H9 (cell line): ENCODE measurements at regions not wholly inside any gene's neighbourhood (a gene's known extent, or its start where the extent isn't known, plus 50 kb on each side); places are given as distances from the start of the nearest gene placed in this dataset.

Experiments used
- DNase-seq: peaks from one replicate; pipeline ENCODE4 v3.0.0-alpha.2; 2017
- H2AFZ ChIP-seq: one replicate; pipeline ENCODE4 v1.6.1; 2013; ENCODE audit warnings: mild to moderate bottlenecking, low read length, control low read depth, moderate library complexity
- H2AK5ac ChIP-seq: 2 replicates; pipeline ENCODE4 v1.6.1; 2013; ENCODE audit warnings: low read length, control low read depth, mixed read lengths; ENCODE audit not compliant: insufficient read length
- H2BK120ac ChIP-seq: one replicate; pipeline ENCODE4 v1.6.1; 2013; ENCODE audit warnings: low read depth, mild to moderate bottlenecking, low read length, control low read depth, inconsistent platforms; ENCODE audit not compliant: poor library complexity, severe bottlenecking
- H2BK12ac ChIP-seq: 2 replicates; pipeline ENCODE4 v1.6.1; 2013; ENCODE audit warnings: low read length, control low read depth, mixed read lengths, low read depth; ENCODE audit not compliant: insufficient read length
- H2BK15ac ChIP-seq: 2 replicates; pipeline ENCODE4 v1.6.1; 2013; ENCODE audit warnings: low read depth, low read length, control low read depth
- H2BK20ac ChIP-seq: one replicate; pipeline ENCODE4 v1.6.1; 2013; ENCODE audit warnings: low read depth, mild to moderate bottlenecking, low read length, control low read depth, inconsistent platforms; ENCODE audit not compliant: poor library complexity, severe bottlenecking
- H2BK5ac ChIP-seq: 2 replicates; pipeline ENCODE4 v1.6.1; 2013; ENCODE audit warnings: low read length, control low read depth, mixed read lengths; ENCODE audit not compliant: insufficient read length
- H3K14ac ChIP-seq: 2 replicates; pipeline ENCODE4 v1.6.1; 2013; ENCODE audit warnings: low read length, control low read depth; ENCODE audit not compliant: insufficient read depth
- H3K18ac ChIP-seq: 2 replicates; pipeline ENCODE4 v1.6.1; 2013; ENCODE audit warnings: low read depth, mild to moderate bottlenecking, mixed read lengths, low read length, control low read depth; ENCODE audit not compliant: insufficient read length
- H3K23ac ChIP-seq: 2 replicates; pipeline ENCODE4 v1.6.1; 2013; ENCODE audit warnings: low read length, control low read depth, mixed read lengths, low read depth; ENCODE audit not compliant: insufficient read length
- H3K23me2 ChIP-seq: 2 replicates; pipeline ENCODE4 v1.6.1; 2013; ENCODE audit warnings: low read depth, mild to moderate bottlenecking, mixed read lengths, low read length, control low read depth; ENCODE audit not compliant: insufficient read length, poor library complexity, severe bottlenecking
- H3K27ac ChIP-seq: 2 replicates; pipeline ENCODE4 v1.5.1; 2013; ENCODE audit warnings: low read length, control low read depth, mixed read lengths, low read depth; ENCODE audit not compliant: insufficient read length
- H3K27me3 ChIP-seq: 2 replicates; pipeline ENCODE4 v1.6.1; 2013; ENCODE audit warnings: low read length, control low read depth, inconsistent platforms; ENCODE audit not compliant: insufficient read depth
- H3K4ac ChIP-seq: 2 replicates; pipeline ENCODE4 v1.6.1; 2013; ENCODE audit warnings: low read depth, mild to moderate bottlenecking, control low read depth, inconsistent platforms, low read length, moderate library complexity
- H3K4me1 ChIP-seq: 2 replicates; pipeline ENCODE4 v1.6.1; 2013; ENCODE audit warnings: low read length, control low read depth, inconsistent platforms; ENCODE audit not compliant: insufficient read depth
- H3K4me2 ChIP-seq: 2 replicates; pipeline ENCODE4 v1.6.1; 2013; ENCODE audit warnings: low read length, control low read depth, mixed read lengths; ENCODE audit not compliant: insufficient read length, insufficient read depth
- H3K56ac ChIP-seq: 2 replicates; pipeline ENCODE4 v1.6.1; 2013; ENCODE audit warnings: low read depth, mild to moderate bottlenecking, mixed read lengths, low read length, control low read depth; ENCODE audit not compliant: insufficient read length
- H3K79me1 ChIP-seq: 2 replicates; pipeline ENCODE4 v1.6.1; 2013; ENCODE audit warnings: low read depth, mild to moderate bottlenecking, moderate library complexity, low read length, control low read depth, inconsistent platforms; ENCODE audit not compliant: insufficient read depth, poor library complexity, severe bottlenecking
- H3K79me2 ChIP-seq: 2 replicates; pipeline ENCODE4 v1.6.1; 2013; ENCODE audit warnings: low read length, control low read depth, inconsistent platforms; ENCODE audit not compliant: insufficient read depth
- H3K9ac ChIP-seq: 2 replicates; pipeline ENCODE4 v1.6.1; 2013; ENCODE audit warnings: low read length, control low read depth, mixed read lengths; ENCODE audit not compliant: insufficient read length; ENCODE audit errors: extremely low read depth
- H3K9me3 ChIP-seq: one replicate; pipeline ENCODE4 v1.6.1; 2013; ENCODE audit warnings: low read depth, low read length, inconsistent platforms; ENCODE audit not compliant: control insufficient read depth
- H3T11ph ChIP-seq: one replicate; pipeline ENCODE4 v1.6.1; 2013; ENCODE audit warnings: mild to moderate bottlenecking, low read length, control low read depth, inconsistent platforms
- H4K20me1 ChIP-seq: one replicate; pipeline ENCODE4 v1.6.1; 2013; ENCODE audit not compliant: control insufficient read depth, insufficient read length, insufficient read depth
- H4K5ac ChIP-seq: 2 replicates; pipeline ENCODE4 v1.6.1; 2013; ENCODE audit warnings: low read depth, mild to moderate bottlenecking, mixed read lengths, low read length, control low read depth; ENCODE audit not compliant: insufficient read length
- H4K8ac ChIP-seq: replicated peaks from 2 replicates; pipeline ENCODE4 v1.6.1; 2013; ENCODE audit warnings: low read length, control low read depth, mixed read lengths, low read depth; ENCODE audit not compliant: insufficient read length
- H4K91ac ChIP-seq: 2 replicates; pipeline ENCODE4 v1.6.1; 2013; ENCODE audit warnings: low read depth, mild to moderate bottlenecking, moderate library complexity, mixed read lengths, low read length, control low read depth; ENCODE audit not compliant: insufficient read length
- H3K27ac Mint-ChIP-seq, 3 experiments: 2 replicates in 2 of 3; 3 replicates in 1 of 3; pipeline ENCODE4 v1.8.0; 2020 to 2021; ENCODE audit warnings: mixed read lengths in 3 of 3, mild to moderate bottlenecking in 1 of 3, moderate library complexity in 1 of 3
- H3K27me3 Mint-ChIP-seq: 2 replicates; pipeline ENCODE4 v1.8.0; 2021; ENCODE audit warnings: low read depth, mild to moderate bottlenecking, moderate library complexity, mixed read lengths
- H3K36me3 Mint-ChIP-seq, 3 experiments: 2 replicates in 2 of 3; 3 replicates in 1 of 3; pipeline ENCODE4 v1.8.0; 2020 to 2021; ENCODE audit warnings: low read depth in 3 of 3, mixed read lengths in 3 of 3; ENCODE audit not compliant: insufficient read depth in 1 of 3
- H3K4me1 Mint-ChIP-seq, 2 experiments: 2 replicates each; pipeline ENCODE4 v1.8.0; 2020; ENCODE audit warnings: mixed read lengths in 2 of 2
- H3K4me3 Mint-ChIP-seq, 2 experiments: 2 replicates in 1 of 2; 3 replicates in 1 of 2; pipeline ENCODE4 v1.8.0; 2020 to 2021; ENCODE audit warnings: mild to moderate bottlenecking in 2 of 2, mixed read lengths in 2 of 2, moderate library complexity in 1 of 2
- H3K9me3 Mint-ChIP-seq, 2 experiments: 2 replicates in 1 of 2; 3 replicates in 1 of 2; pipeline ENCODE4 v1.8.0; 2020; ENCODE audit warnings: mild to moderate bottlenecking in 2 of 2, mixed read lengths in 2 of 2, moderate library complexity in 1 of 2
- CTCF ChIP-seq: fragments of 200-600 bp; sonication (generic); conservative IDR thresholded peaks from 3 replicates; pipeline ENCODE4 v1.8.0; 2021; ENCODE audit warnings: antibody characterized with exemption, mild to moderate bottlenecking
- WGBS: extraction: QIAGEN DNeasy Blood & Tissue Kit; methylation state at CpG from one replicate; pipeline ENCODE4 v1.1.7; 2013; ENCODE audit warnings: missing lambda C conversion rate, low lambda C conversion rate, mixed read lengths; ENCODE audit not compliant: insufficient read length; ENCODE audit errors: extremely low coverage; 5-methylcytosine and 5-hydroxymethylcytosine counted together

- no CpG with 5 or more reads among the region's 3 CpGs for WGBS
- H2BK5ac ChIP-seq: no peak overlapping the region
- no peak overlapping the region for H3K18ac ChIP-seq
- H3K36me3 Mint-ChIP-seq: no peaks in the 10 kb centered on the region; a peak in 1 of 7 replicates
- H3K27me3 ChIP-seq: no peaks in the 10 kb centered on the region
- no peak overlapping the region for H3K4me3 Mint-ChIP-seq
- H2BK12ac ChIP-seq: no peak overlapping the region
- no peaks in the 10 kb centered on the region; the same call in 1 of the 2 replicates for H3K27me3 Mint-ChIP-seq
- H2AFZ ChIP-seq: no peak overlapping the region
- no peak overlapping the region for H3K23ac ChIP-seq
- H3K79me1 ChIP-seq: no peaks in the 10 kb centered on the region
- H2AK5ac ChIP-seq: no peak overlapping the region
- no peak overlapping the region for H4K5ac ChIP-seq
- H4K8ac ChIP-seq: no peak overlapping the region
- no peak for TF ChIP-seq CTCF
- no peaks in the 10 kb centered on the region for H4K20me1 ChIP-seq
- H3T11ph ChIP-seq: no peak overlapping the region
- H3K79me2 ChIP-seq: no peaks in the 10 kb centered on the region
- H3K4ac ChIP-seq: no peak overlapping the region
- no peak overlapping the region for H3K4me2 ChIP-seq
- H3K27ac Mint-ChIP-seq: 0 out of 7 replicates have a peak overlapping the region, but pooled peaks of 1 of the 3 experiments have one; percentile 2
- H4K91ac ChIP-seq: no peak overlapping the region
- DNase-seq: no peak
- no peak overlapping the region for H2BK20ac ChIP-seq
- no peaks in the 10 kb centered on the region for H3K9me3 ChIP-seq
- no peaks in the 10 kb centered on the region for H3K4me1 Mint-ChIP-seq
- H3K56ac ChIP-seq: no peak overlapping the region
- H3K14ac ChIP-seq: no peak overlapping the region
- H3K4me1 ChIP-seq: no peaks in the 10 kb centered on the region
- peaks cover 3 to 5% of the 10 kb centered on the region in 2 experiments; a peak in 1 of 5 replicates for H3K9me3 Mint-ChIP-seq
- no peak overlapping the region for H3K27ac ChIP-seq
- H3K23me2 ChIP-seq: no peaks in the 10 kb centered on the region
- H2BK120ac ChIP-seq: no peak overlapping the region
- H3K9ac ChIP-seq: no peak overlapping the region
- no peak overlapping the region for H2BK15ac ChIP-seq
Observed at GRCh38 chr2:37573451-37574388, 97.7 kb downstream of the CDC42EP3 start.
